Activated CD4-positive, alpha-beta T cell treated with anti-CD3 and anti-CD28 coated beads, Interleukin-2, amount 10 ng/mL, durations not matched to agents 24 days and 14 days (primary cell): ENCODE measurements at regions not wholly inside any gene's neighbourhood (a gene's known extent, or its start where the extent isn't known, plus 50 kb on each side); places are given as distances from the start of the nearest gene placed in this dataset.
"Not testable (repeated sequence)": the region's sequence is repeated elsewhere in the genome, so short reads cannot be mapped to it uniquely, and the experiment has no call there.

Experiments used
- DNase-seq: peaks from one replicate; pipeline ENCODE4 v3.0.0; 2022
- H3K27ac Mint-ChIP-seq: one replicate; pipeline ENCODE4 v1.8.0; 2022; ENCODE audit warnings: mild to moderate bottlenecking, mixed read lengths
- H3K27me3 Mint-ChIP-seq: one replicate; pipeline ENCODE4 v1.8.0; 2022; ENCODE audit warnings: mixed read lengths
- H3K36me3 Mint-ChIP-seq: one replicate; pipeline ENCODE4 v1.8.0; 2022; ENCODE audit warnings: low read depth, mild to moderate bottlenecking, mixed read lengths
- H3K4me1 Mint-ChIP-seq: one replicate; pipeline ENCODE4 v1.8.0; 2021; ENCODE audit warnings: mixed read lengths
- H3K4me3 Mint-ChIP-seq: one replicate; pipeline ENCODE4 v1.8.0; 2022; ENCODE audit warnings: mild to moderate bottlenecking, moderate library complexity, mixed read lengths
- H3K9me3 Mint-ChIP-seq: one replicate; pipeline ENCODE4 v1.8.0; 2021; ENCODE audit warnings: mixed read lengths
- intact Hi-C: fragments of 100-400 bp; cut with micrococcal nuclease; formaldehyde crosslinking; loops from one replicate; pipeline ENCODE4 v1.15.1; 2023

- peaks cover 9% of the 10 kb centered on the region for H3K9me3 Mint-ChIP-seq
- peaks cover 33% of the 10 kb centered on the region for H3K27me3 Mint-ChIP-seq
- no peak for DNase-seq
Measured at GRCh38 chr13:50284540-50284939, 269.3 kb downstream of the KCNRG start.

GRCh38 chr13:50285283-50285682 lies 270.0 kb downstream of the KCNRG start:
- no peak overlapping the region for H3K4me3 Mint-ChIP-seq
- H3K4me1 Mint-ChIP-seq: peaks cover 13% of the 10 kb centered on the region
- H3K36me3 Mint-ChIP-seq: peaks cover 2% of the 10 kb centered on the region
- intact Hi-C loops: no loop called here
- H3K27ac Mint-ChIP-seq: no peak overlapping the region
- no peak for DNase-seq
- peaks cover 33% of the 10 kb centered on the region for H3K27me3 Mint-ChIP-seq
- H3K9me3 Mint-ChIP-seq: peaks cover 12% of the 10 kb centered on the region

More at GRCh38 chr13:50284540-50284939, 269.3 kb downstream of the KCNRG start:
- intact Hi-C loops: no loop called here
- H3K27ac Mint-ChIP-seq: no peak overlapping the region
- H3K4me3 Mint-ChIP-seq: no peak overlapping the region
- peaks cover 13% of the 10 kb centered on the region for H3K4me1 Mint-ChIP-seq
- peaks cover 2% of the 10 kb centered on the region for H3K36me3 Mint-ChIP-seq

- Mint-ChIP-seq H3K27me3 (peaks cover 38% of the 10 kb centered on the region), H3K4me1 (peaks cover 14% of the 10 kb centered on the region), H3K36me3 (peaks cover 2% of the 10 kb centered on the region), H3K27ac (no peak overlapping the region), H3K4me3 (no peak overlapping the region), H3K9me3 (peaks cover 12% of the 10 kb centered on the region)
- intact Hi-C loops: no loop called here
- no peak for DNase-seq
Measured at GRCh38 chr13:50286324-50286723, 271.1 kb downstream of the KCNRG start.

- intact Hi-C loops: no loop called here
- H3K27me3 Mint-ChIP-seq: peaks cover 25% of the 10 kb centered on the region
- no peak overlapping the region for H3K4me3 Mint-ChIP-seq
Measured at GRCh38 chr13:50290186-50290585, 274.9 kb downstream of the KCNRG start.

GRCh38 chr13:50291611-50292010 lies 276.4 kb downstream of the KCNRG start:
- Mint-ChIP-seq H3K9me3 (peaks cover 3% of the 10 kb centered on the region), H3K27ac (no peak overlapping the region), H3K4me1 (peaks cover 2% of the 10 kb centered on the region), H3K36me3 (no peaks in the 10 kb centered on the region), H3K4me3 (no peak overlapping the region), H3K27me3 (peaks cover 29% of the 10 kb centered on the region)
- DNase-seq: no peak
- intact Hi-C loops: no loop called here

More at GRCh38 chr13:50290186-50290585, 274.9 kb downstream of the KCNRG start:
- no peak for DNase-seq
- Mint-ChIP-seq H3K36me3 (no peaks in the 10 kb centered on the region), H3K27ac (no peak overlapping the region), H3K4me1 (peaks cover 3% of the 10 kb centered on the region), H3K9me3 (peaks cover 3% of the 10 kb centered on the region)

DNA sequence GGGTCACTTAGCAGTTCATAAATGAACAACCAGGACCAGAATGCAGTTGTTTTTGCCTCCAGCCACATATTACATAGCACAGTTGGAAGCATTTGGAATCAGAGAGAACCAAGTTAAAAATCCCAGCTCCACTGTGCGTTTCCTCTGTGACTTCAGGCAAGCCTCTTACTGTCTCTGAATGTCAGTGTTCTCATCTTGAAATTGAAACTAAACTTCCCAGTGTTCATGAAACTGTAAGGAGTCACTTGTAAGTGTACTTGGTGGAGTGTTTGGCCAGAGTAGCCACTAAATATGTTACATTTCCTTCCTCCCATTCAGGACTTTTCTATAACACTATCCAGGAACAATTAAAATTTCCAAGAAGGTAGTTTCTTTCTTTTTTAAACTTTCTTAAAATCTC lies 276.8 kb downstream of the KCNRG start:
- intact Hi-C loops: no loop called here
- H3K36me3 Mint-ChIP-seq: no peaks in the 10 kb centered on the region

GRCh38 chr13:50294425-50294824 lies 279.2 kb downstream of the KCNRG start:
- H3K36me3 Mint-ChIP-seq, H3K27ac Mint-ChIP-seq, H3K4me3 Mint-ChIP-seq, H3K4me1 Mint-ChIP-seq, DNase-seq, intact Hi-C loops: not testable (repeated sequence)
- Mint-ChIP-seq H3K9me3 (peaks cover 17% of the 10 kb centered on the region), H3K27me3 (peaks cover 42% of the 10 kb centered on the region)

More for the DNA sequence above, 276.8 kb downstream of the KCNRG start:
- H3K27ac Mint-ChIP-seq: no peak overlapping the region
- H3K4me3 Mint-ChIP-seq: no peak overlapping the region
- DNase-seq: no peak
- peaks cover 2% of the 10 kb centered on the region for H3K4me1 Mint-ChIP-seq
- H3K9me3 Mint-ChIP-seq: peaks cover 5% of the 10 kb centered on the region
- H3K27me3 Mint-ChIP-seq: peaks cover 31% of the 10 kb centered on the region

DNA sequence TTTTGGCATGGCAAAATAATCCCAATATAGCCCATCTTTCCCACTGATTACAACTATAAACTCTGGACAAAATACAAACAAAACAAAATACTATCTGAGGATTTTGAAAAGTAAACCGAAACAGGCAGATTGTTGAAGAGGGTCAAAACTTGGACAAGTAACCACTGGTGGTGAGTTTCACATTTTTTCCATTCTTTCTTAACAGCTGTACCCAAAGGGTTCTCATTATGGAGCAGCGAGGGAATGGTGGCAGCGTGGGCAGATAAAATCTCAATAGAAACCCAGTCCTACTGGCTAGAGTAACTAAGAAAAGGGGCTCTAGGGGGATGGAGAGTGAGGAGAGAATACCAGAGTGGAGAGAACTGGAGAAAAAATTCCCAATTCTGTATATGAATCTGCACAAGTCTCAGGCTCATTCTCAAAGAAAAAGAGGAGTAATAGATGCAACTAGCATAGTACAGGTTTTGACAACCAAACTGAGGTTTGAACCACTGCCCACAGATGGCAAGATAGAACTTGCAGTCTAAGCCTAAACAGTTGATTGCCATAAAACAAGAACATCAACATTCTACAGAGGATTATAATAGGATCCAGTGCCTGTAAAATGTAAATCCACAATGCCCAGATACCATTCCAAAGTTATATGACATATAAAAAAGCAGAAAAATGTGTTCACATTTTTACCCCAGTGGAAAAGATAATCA lies 284.5 kb downstream of the KCNRG start:
- peaks cover 22% of the 10 kb centered on the region for H3K9me3 Mint-ChIP-seq
- H3K36me3 Mint-ChIP-seq: no peaks in the 10 kb centered on the region
- no peak overlapping the region for H3K27ac Mint-ChIP-seq
- peaks cover 42% of the 10 kb centered on the region for H3K27me3 Mint-ChIP-seq
- no peak for DNase-seq
- no peaks in the 10 kb centered on the region for H3K4me1 Mint-ChIP-seq
- no peak overlapping the region for H3K4me3 Mint-ChIP-seq
- intact Hi-C loops: no loop called here

DNA sequence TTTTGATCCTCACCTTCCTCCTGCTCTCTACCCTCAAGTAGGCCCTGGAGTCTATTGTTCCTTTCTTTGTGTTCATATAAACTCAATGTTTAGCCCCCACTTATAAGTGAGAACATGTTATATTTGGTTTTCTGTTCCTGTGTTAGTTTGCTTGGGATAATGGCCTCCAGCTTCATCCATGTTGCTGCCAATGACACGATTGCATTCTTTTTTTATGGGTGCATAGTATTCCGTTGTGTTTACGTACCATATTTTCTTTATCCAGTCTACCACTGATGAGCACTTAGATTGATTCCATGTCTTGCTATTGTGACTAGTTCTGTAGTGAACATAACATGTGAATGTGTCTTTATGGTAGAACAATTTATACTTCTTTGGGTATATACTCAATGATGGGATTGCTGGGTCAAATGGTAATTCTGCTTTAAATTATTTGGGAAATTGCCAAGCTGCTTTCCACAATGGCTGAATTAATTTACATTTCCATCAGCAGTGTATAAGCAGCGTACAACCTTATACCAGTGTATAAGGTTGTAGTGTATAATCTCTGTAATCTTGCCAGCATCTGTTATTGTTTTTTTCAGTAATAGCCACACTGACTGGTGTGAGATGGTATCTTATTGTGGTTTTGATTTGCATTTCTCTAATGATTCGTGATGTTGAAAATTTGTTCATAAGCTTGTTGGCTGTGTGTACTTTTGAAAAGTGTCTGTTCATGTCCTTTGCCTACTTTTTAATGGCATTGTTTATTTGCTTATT lies 288.9 kb downstream of the KCNRG start:
- Mint-ChIP-seq H3K27me3 (peaks cover 35% of the 10 kb centered on the region), H3K27ac (no peak overlapping the region), H3K4me3 (no peak overlapping the region), H3K36me3 (peaks cover 1% of the 10 kb centered on the region), H3K4me1 (peaks cover under 1% of the 10 kb centered on the region), H3K9me3 (peaks cover 24% of the 10 kb centered on the region)
- intact Hi-C loops: no loop called here
- DNase-seq: no peak

DNA sequence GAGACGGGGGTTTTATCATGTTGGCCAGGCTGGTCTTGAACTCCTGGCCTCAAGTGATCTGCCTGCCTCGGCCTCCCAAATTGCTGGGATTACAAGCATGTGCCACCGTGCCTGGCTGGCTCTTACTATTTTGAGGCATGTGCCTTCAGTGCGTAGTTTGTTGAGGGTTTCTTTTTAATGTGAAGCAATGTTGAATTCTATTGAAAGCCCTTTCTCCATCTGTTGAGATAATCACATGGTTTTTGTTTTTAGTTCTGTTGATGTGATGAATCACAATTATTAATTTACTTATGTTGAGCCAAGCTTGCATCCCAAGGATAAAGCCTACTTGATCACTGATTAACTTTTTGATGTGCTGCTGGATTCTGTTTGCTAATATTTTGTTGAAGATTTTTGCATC lies 290.9 kb downstream of the KCNRG start:
- H3K4me3 Mint-ChIP-seq: no peak overlapping the region
- H3K27ac Mint-ChIP-seq: no peak overlapping the region
- DNase-seq: no peak
- intact Hi-C loops: no loop called here
- H3K36me3 Mint-ChIP-seq: peaks cover 1% of the 10 kb centered on the region
- peaks cover 24% of the 10 kb centered on the region for H3K9me3 Mint-ChIP-seq
- H3K4me1 Mint-ChIP-seq: peaks cover 8% of the 10 kb centered on the region
- H3K27me3 Mint-ChIP-seq: peaks cover 29% of the 10 kb centered on the region

DNA sequence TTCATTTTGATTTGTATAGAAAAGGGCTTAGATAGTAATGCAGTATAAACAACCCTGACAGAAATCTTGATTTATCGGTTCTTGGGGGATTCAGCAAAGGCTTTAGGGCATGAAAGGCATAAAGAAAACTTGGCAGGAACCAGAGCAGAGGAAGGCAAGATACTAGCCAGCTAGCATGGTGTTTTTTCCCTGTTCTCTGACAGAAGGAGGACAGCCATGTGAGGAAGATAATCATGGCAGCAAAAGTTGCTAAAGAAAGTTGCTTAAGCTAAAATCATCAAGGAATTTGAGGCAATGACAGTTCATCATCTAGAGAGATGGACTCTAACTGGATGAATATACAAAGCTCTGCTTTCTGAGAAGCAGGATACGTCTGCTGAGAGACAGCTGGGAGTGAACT lies 294.1 kb downstream of the KCNRG start:
- intact Hi-C loops: no loop called here
- no peak for DNase-seq
- Mint-ChIP-seq H3K9me3 (peaks cover 19% of the 10 kb centered on the region), H3K36me3 (peaks cover 1% of the 10 kb centered on the region), H3K4me3 (no peak overlapping the region), H3K27ac (no peak overlapping the region), H3K4me1 (peaks cover 8% of the 10 kb centered on the region), H3K27me3 (peaks cover 31% of the 10 kb centered on the region)

DNA sequence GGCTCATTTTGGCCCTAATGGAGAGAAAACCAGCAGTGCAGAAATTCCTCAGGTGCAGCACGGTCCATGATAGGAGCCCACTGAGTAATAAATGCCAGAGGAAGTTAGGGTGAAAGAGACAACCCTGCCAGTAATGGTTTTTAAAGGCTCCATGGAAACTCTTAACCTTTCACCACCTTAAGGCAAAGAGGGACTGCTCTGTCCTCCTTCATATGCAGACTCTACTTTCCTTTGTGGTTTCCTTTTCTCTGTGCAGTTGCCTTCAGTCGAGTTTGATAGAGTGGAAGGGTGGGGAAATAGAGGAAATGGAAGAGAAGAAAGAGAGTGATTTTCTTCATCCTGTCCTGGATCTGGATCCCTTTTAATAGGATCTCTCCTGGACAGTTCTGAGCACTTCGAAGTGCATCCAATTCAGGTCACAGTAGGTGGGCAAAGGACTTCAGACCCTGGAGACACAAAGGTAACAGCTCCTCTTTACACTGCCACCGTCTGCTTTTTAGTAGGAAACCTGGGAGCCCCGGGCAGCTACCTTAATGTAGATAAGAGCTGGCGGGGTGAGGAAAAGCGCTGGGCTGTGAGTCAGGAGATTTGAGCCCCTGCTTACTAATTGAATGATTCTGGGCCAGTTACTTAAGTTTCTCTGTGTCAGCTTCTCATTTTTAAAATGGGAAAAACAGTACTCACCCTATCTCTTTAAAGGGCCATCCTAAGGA lies 294.8 kb downstream of the KCNRG start:
- H3K9me3 Mint-ChIP-seq: peaks cover 16% of the 10 kb centered on the region
- peaks cover 32% of the 10 kb centered on the region for H3K27me3 Mint-ChIP-seq
- peaks cover 1% of the 10 kb centered on the region for H3K36me3 Mint-ChIP-seq
- no peak for DNase-seq
- peaks cover 8% of the 10 kb centered on the region for H3K4me1 Mint-ChIP-seq
- no peak overlapping the region for H3K4me3 Mint-ChIP-seq
- H3K27ac Mint-ChIP-seq: no peak overlapping the region
- intact Hi-C loops: no loop called here

- intact Hi-C loops: no loop called here
- peaks cover 8% of the 10 kb centered on the region for H3K4me1 Mint-ChIP-seq
- H3K9me3 Mint-ChIP-seq: peaks cover 11% of the 10 kb centered on the region
- peaks cover 27% of the 10 kb centered on the region for H3K27me3 Mint-ChIP-seq
- H3K36me3 Mint-ChIP-seq: peaks cover under 1% of the 10 kb centered on the region
- no peak overlapping the region for H3K4me3 Mint-ChIP-seq
- DNase-seq: no peak
- H3K27ac Mint-ChIP-seq: no peak overlapping the region
Measured at GRCh38 chr13:50310734-50311133, 295.5 kb downstream of the KCNRG start.

GRCh38 chr13:50318887-50319286 lies 303.6 kb downstream of the KCNRG start:
- Mint-ChIP-seq H3K36me3 (no peaks in the 10 kb centered on the region), H3K27me3 (peaks cover 7% of the 10 kb centered on the region), H3K4me3 (no peak overlapping the region), H3K27ac (no peak overlapping the region), H3K4me1 (peaks cover 11% of the 10 kb centered on the region), H3K9me3 (no peaks in the 10 kb centered on the region)
- intact Hi-C loops: no loop called here
- no peak for DNase-seq
